A673 (cell line): ENCODE measurements at regions not wholly inside any gene's neighbourhood (a gene's known extent, or its start where the extent isn't known, plus 50 kb on each side); places are given as distances from the start of the nearest gene placed in this dataset.

Source experiments
- BruUV-seq: library from RNA; stranded (reverse); fragments of 400-500 nt; replicated peaks from 2 replicates; lab custom pipeline; 2021; lab: Mats Ljungman, UMichigan
- CTCF ChIA-PET: fragments of 300-600 bp; sonication (Branson Sonifier 250); formaldehyde crosslinking; loops from one replicate; lab custom pipeline; 2022; ENCODE audit warnings: antibody characterized with exemption; lab: Charles Lee
- POLR2A ChIA-PET: fragments of 300-600 bp; sonication (Branson Sonifier 250); formaldehyde crosslinking; loops from one replicate; lab custom pipeline; 2022; ENCODE audit warnings: antibody characterized with exemption; ENCODE audit not compliant: low non-redundant PET; lab: Charles Lee
- DNase-seq: peaks from one replicate; pipeline ENCODE4 v3.0.0-alpha.2; 2015; ENCODE audit warnings: low spot score
- H3K27ac ChIP-seq: fragments of 200-600 bp; sonication (generic); 2 replicates; pipeline ENCODE4 v1.5.1; 2016; ENCODE audit warnings: mixed run types, low read depth, mild to moderate bottlenecking, mixed read lengths, antibody characterized with exemption, low read length; ENCODE audit not compliant: poor library complexity, severe bottlenecking
- H3K27me3 ChIP-seq: fragments of 200-600 bp; sonication (generic); replicated peaks from 2 replicates; pipeline ENCODE4 v1.6.1; 2017; ENCODE audit warnings: mixed run types, low read depth, mild to moderate bottlenecking, mixed read lengths, antibody characterized with exemption, low read length; ENCODE audit not compliant: insufficient read depth, poor library complexity
- H3K36me3 ChIP-seq: fragments of 200-600 bp; sonication (generic); 2 replicates; pipeline ENCODE4 v1.6.1; 2016; ENCODE audit warnings: mixed run types, mild to moderate bottlenecking, mixed read lengths, antibody characterized with exemption, low read length; ENCODE audit not compliant: insufficient read depth, poor library complexity, severe bottlenecking
- H3K4me1 ChIP-seq: fragments of 200-600 bp; sonication (generic); 2 replicates; pipeline ENCODE4 v1.6.1; 2017; ENCODE audit warnings: mixed run types, mild to moderate bottlenecking, mixed read lengths, antibody characterized with exemption, low read length; ENCODE audit not compliant: insufficient read depth, poor library complexity, severe bottlenecking
- H3K4me3 ChIP-seq: fragments of 200-600 bp; sonication (generic); 2 replicates; pipeline ENCODE4 v1.5.1; 2016; ENCODE audit warnings: low read depth, mixed run types, mild to moderate bottlenecking, mixed read lengths, low read length; ENCODE audit not compliant: poor library complexity, severe bottlenecking
- H3K9me3 ChIP-seq: fragments of 200-600 bp; sonication (generic); 2 replicates; pipeline ENCODE4 v1.6.1; 2016; ENCODE audit warnings: mixed run types, low read depth, mild to moderate bottlenecking, mixed read lengths, antibody characterized with exemption, low read length; ENCODE audit not compliant: poor library complexity, severe bottlenecking
- CTCF ChIP-seq: fragments of 300-800, 200-600 bp; sonication (generic); conservative IDR thresholded peaks from 2 replicates; pipeline ENCODE4 v1.5.1; 2017; ENCODE audit warnings: low read depth, mild to moderate bottlenecking, antibody characterized with exemption, low read length, moderate library complexity, mixed read lengths
- EZH2 ChIP-seq: fragments of 200-600 bp; sonication (generic); IDR thresholded peaks from 2 replicates; pipeline ENCODE4 v1.6.1; 2017; ENCODE audit warnings: borderline replicate concordance, low read depth, mild to moderate bottlenecking, mixed read lengths, antibody characterized with exemption, low read length; ENCODE audit not compliant: poor library complexity, severe bottlenecking
- intact Hi-C: fragments of 100-400 bp; cut with micrococcal nuclease; formaldehyde crosslinking; loops from one replicate; pipeline ENCODE4 v1.10.0; 2022; ENCODE audit not compliant: unreplicated experiment

- no peaks in the 10 kb centered on the region for H3K36me3 ChIP-seq
- no peaks in the 10 kb centered on the region for H3K9me3 ChIP-seq
- no TSS peak for BruUV-seq
- no peak overlapping the region for H3K4me3 ChIP-seq
- no peaks in the 10 kb centered on the region for H3K4me1 ChIP-seq
- no peaks in the 10 kb centered on the region for H3K27me3 ChIP-seq
- intact Hi-C loops: no loop called here
- no peak for DNase-seq
- CTCF ChIA-PET: no interaction called here
- POLR2A ChIA-PET: no interaction called here
- TF ChIP-seq EZH2 (no peak), CTCF (no peak)
- H3K27ac ChIP-seq: no peak overlapping the region
These were observed 259.6 kb downstream of the NUP35 start for GRCh38 chr2:183383854-183384253.

GRCh38 chr2:183389546-183390080 is 265.4 kb downstream of the NUP35 start:
- DNase-seq: no peak
- no peak overlapping the region for H3K27ac ChIP-seq
- no peak overlapping the region for H3K4me3 ChIP-seq
- intact Hi-C loops: no loop called here
- BruUV-seq: no TSS peak
- no peaks in the 10 kb centered on the region for H3K27me3 ChIP-seq
- H3K36me3 ChIP-seq: no peaks in the 10 kb centered on the region
- ChIA-PET CTCF (no interaction called here), POLR2A (no interaction called here)
- no peak for TF ChIP-seq CTCF
- TF ChIP-seq EZH2: no peak
- no peaks in the 10 kb centered on the region for H3K9me3 ChIP-seq
- H3K4me1 ChIP-seq: no peaks in the 10 kb centered on the region

GRCh38 chr2:183390109-183390508 is 265.9 kb downstream of the NUP35 start:
- no TSS peak for BruUV-seq
- CTCF ChIA-PET: no interaction called here
- Histone ChIP-seq H3K27me3 (no peaks in the 10 kb centered on the region), H3K9me3 (no peaks in the 10 kb centered on the region), H3K4me1 (no peaks in the 10 kb centered on the region), H3K36me3 (no peaks in the 10 kb centered on the region), H3K4me3 (no peak overlapping the region), H3K27ac (no peak overlapping the region)
- intact Hi-C loops: no loop called here
- TF ChIP-seq EZH2: no peak
- no peak for TF ChIP-seq CTCF
- DNase-seq: no peak
- POLR2A ChIA-PET: no interaction called here
